Glutamatergic neuron (in vitro differentiated cells): ENCODE measurements at regions not wholly inside any gene's neighbourhood (a gene's known extent, or its start where the extent isn't known, plus 50 kb on each side); places are given as distances from the start of the nearest gene placed in this dataset.

ENCODE experiments used
- DNase-seq: peaks from one replicate; pipeline ENCODE4 v3.0.0; 2022
- H3K27ac Mint-ChIP-seq: one replicate; pipeline ENCODE4 v1.8.0; 2020; ENCODE audit warnings: mild to moderate bottlenecking, mixed read lengths, inconsistent platforms; ENCODE audit not compliant: unreplicated experiment
- H3K27me3 Mint-ChIP-seq: one replicate; pipeline ENCODE4 v1.8.0; 2020; ENCODE audit warnings: mild to moderate bottlenecking, moderate library complexity, mixed read lengths, inconsistent platforms; ENCODE audit not compliant: unreplicated experiment
- H3K36me3 Mint-ChIP-seq: one replicate; pipeline ENCODE4 v1.8.0; 2020; ENCODE audit warnings: mild to moderate bottlenecking, mixed read lengths, inconsistent platforms; ENCODE audit not compliant: unreplicated experiment
- H3K4me1 Mint-ChIP-seq: one replicate; pipeline ENCODE4 v1.8.0; 2020; ENCODE audit warnings: mild to moderate bottlenecking, low read depth, mixed read lengths, inconsistent platforms; ENCODE audit not compliant: unreplicated experiment
- H3K4me3 Mint-ChIP-seq: one replicate; pipeline ENCODE4 v1.8.0; 2020; ENCODE audit warnings: mild to moderate bottlenecking, mixed read lengths, inconsistent platforms; ENCODE audit not compliant: unreplicated experiment
- H3K9me3 Mint-ChIP-seq: one replicate; pipeline ENCODE4 v1.8.0; 2020; ENCODE audit warnings: mild to moderate bottlenecking, moderate library complexity, mixed read lengths, inconsistent platforms; ENCODE audit not compliant: unreplicated experiment
- CTCF ChIP-seq: fragments of 200-600 bp; sonication (generic); IDR thresholded peaks from one replicate; pipeline ENCODE4 v1.5.0; 2021; ENCODE audit not compliant: partially characterized antibody, unreplicated experiment

- Mint-ChIP-seq H3K9me3 (peaks cover 3% of the 10 kb centered on the region), H3K27me3 (peaks cover 2% of the 10 kb centered on the region), H3K4me3 (no peak overlapping the region), H3K27ac (no peak overlapping the region), H3K36me3 (peaks cover 1% of the 10 kb centered on the region), H3K4me1 (peaks cover 4% of the 10 kb centered on the region)
- no peak for DNase-seq
- no peak for TF ChIP-seq CTCF
Measured at GRCh38 chr15:57881972-57882371, 175.5 kb downstream of the POLR2M start.

GRCh38 chr15:57883701-57884100, 177.2 kb downstream of the POLR2M start:
- Mint-ChIP-seq H3K27me3 (peaks cover 2% of the 10 kb centered on the region), H3K27ac (no peak overlapping the region), H3K36me3 (no peaks in the 10 kb centered on the region), H3K4me3 (no peak overlapping the region), H3K9me3 (no peaks in the 10 kb centered on the region), H3K4me1 (peaks cover 4% of the 10 kb centered on the region)
- no peak for DNase-seq
- no peak for TF ChIP-seq CTCF

GRCh38 chr15:57884936-57885335, 178.4 kb downstream of the POLR2M start:
- H3K4me1 Mint-ChIP-seq: peaks cover 4% of the 10 kb centered on the region
- H3K36me3 Mint-ChIP-seq: no peaks in the 10 kb centered on the region
- no peak overlapping the region for H3K4me3 Mint-ChIP-seq
- peaks cover 2% of the 10 kb centered on the region for H3K27me3 Mint-ChIP-seq
- no peak overlapping the region for H3K27ac Mint-ChIP-seq
- no peak for TF ChIP-seq CTCF
- DNase-seq: no peak
- H3K9me3 Mint-ChIP-seq: no peaks in the 10 kb centered on the region

GRCh38 chr15:57885435-57885834, 178.9 kb downstream of the POLR2M start:
- H3K4me3 Mint-ChIP-seq: no peak overlapping the region
- no peaks in the 10 kb centered on the region for H3K9me3 Mint-ChIP-seq
- H3K27me3 Mint-ChIP-seq: peaks cover 2% of the 10 kb centered on the region
- no peak for TF ChIP-seq CTCF
- no peak overlapping the region for H3K27ac Mint-ChIP-seq
- peaks cover 4% of the 10 kb centered on the region for H3K4me1 Mint-ChIP-seq
- no peaks in the 10 kb centered on the region for H3K36me3 Mint-ChIP-seq
- no peak for DNase-seq

- H3K27me3 Mint-ChIP-seq: peaks cover 2% of the 10 kb centered on the region
- TF ChIP-seq CTCF: no peak
- H3K27ac Mint-ChIP-seq: no peak overlapping the region
- H3K4me1 Mint-ChIP-seq: peaks cover 4% of the 10 kb centered on the region
- DNase-seq: no peak
- H3K9me3 Mint-ChIP-seq: no peaks in the 10 kb centered on the region
- no peaks in the 10 kb centered on the region for H3K36me3 Mint-ChIP-seq
- no peak overlapping the region for H3K4me3 Mint-ChIP-seq
Measured at GRCh38 chr15:57887825-57888224, 177.7 kb downstream of the ALDH1A2 start.
